RKO (cell line): ENCODE measurements at regions not wholly inside any gene's neighbourhood (a gene's known extent, or its start where the extent isn't known, plus 50 kb on each side); places are given as distances from the start of the nearest gene placed in this dataset.
"Not testable (repeated sequence)": the region's sequence is repeated elsewhere in the genome, so short reads cannot be mapped to it uniquely, and the experiment has no call there.

Source experiments
- DNase-seq: peaks from one replicate; pipeline ENCODE4 v3.0.0-alpha.2; 2016; ENCODE audit warnings: low spot score

DNA sequence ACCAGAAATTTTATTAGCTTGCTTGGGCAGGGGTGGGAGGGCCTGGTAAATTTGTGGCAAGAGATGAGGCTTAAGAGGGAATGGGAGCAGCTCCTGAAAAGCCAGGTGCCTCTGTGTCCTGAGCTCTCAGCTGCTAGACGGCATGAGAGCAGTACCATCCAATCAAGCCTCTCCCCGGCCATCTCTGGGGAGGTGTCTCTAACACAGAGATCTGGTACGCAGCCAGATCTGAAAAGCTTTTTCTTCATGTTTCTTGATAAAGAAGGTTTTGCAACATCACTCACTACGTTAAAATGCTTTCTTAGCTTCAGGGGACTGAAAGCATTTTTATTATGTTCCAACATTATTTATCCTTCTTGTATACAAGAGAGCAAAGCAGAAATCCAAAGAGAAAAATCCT lies 488.2 kb downstream of the RBFOX1 start:
- DNase-seq: no peak

DNA sequence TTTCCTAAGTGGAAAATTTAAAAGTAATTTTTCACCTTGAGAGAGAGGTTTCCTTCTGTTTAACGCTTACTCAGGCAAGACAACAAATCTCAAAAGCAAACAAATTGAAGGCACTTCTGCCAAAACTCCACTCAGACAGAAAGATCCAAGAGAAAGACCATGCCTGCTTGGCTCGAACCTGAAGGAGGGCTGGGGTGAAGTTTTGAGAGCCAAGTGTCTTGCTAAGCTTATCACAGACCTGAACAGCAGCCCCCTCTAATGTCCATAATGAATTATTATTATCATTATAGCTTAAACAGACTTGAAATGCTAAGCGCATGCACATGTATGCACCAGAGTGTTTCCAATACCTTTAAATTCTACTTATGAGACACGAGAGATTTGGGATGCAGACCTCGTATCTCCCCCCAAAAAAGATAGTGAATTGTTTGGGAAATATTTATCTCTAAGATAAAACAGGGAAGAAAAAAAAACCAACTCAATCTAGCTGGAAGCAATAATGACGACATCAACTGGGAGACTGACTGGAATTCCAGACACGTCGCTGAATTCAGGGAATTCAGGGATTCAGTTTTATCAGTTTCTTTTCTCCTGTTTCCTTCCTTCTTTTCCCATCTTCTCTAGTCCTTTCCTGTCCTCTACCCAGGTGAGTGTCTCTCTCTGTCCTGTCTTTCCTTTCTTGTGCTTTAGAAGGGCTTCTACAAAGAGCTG lies 473.2 kb downstream of the RBFOX1 start:
- DNase-seq: no peak

DNA sequence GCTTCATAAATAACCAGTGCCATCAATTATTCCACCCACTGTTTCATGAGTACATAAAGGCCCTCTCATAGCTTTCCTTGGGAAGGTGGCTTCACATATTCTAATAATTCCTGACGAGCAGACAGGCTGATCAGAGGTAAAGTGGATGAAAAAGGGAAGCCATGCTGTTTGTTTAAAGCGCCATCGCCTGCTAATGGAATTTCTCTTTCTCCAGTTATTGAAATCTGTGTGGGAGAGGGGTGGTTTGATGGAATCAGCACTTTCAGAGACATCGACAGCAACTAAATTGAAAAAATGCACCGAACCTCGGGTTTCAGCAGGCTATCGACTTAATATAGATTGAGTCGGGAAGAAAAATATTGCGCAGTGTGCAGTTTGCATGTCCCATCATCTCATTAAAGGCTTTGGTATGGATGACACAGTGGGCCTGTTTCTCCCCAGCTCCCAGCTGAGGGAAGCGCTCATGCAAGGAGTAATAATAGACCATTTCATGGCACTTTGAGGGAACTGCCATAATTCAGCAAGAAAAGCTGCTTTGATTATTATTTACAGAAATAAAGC lies 472.1 kb downstream of the RBFOX1 start:
- no peak for DNase-seq

DNA sequence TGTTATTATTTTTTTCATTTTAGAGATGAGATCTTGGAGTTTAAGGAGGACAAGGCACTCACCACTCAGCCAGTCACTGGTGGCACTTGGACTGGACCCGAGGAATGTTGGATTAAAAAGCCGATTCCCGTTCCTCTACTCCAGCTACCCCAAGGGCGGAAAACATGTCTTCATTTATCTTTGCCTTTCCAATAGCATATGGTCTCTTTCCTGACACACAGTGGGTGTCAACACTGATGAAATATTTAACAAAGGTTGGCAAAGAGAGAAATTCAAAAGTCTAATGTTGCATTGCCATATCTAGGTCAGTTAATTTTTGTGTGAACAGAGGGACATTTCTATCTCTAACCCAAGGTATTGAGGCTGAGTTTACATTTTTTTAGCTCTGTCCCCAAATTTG lies 459.7 kb downstream of the RBFOX1 start:
- DNase-seq: no peak

DNA sequence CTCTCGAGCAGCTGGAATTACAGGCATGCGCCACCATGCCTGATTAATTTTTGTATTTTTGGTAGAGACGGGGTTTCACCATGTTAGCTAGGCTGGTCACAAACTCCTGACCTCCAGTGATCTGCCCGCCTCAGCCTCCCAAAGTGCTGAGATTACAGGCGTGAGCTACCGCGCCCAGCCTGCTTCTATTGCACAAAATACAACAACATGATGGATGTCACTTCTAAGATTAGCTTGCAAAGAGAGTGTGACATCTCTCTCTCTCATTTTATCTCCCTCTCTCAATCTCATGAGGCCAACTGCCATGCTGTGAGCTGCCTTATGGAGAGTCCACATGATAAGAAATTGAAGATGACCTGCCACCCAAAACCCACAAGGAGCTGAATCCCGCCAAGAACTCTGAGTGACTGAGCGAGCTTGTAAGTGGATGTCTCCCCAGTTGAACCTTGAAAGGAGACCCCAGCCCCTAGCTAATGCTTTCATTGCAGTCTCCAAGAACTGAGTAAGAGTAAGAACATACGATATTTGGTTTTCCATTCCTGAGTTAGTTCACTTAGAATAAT lies 458.5 kb downstream of the RBFOX1 start:
- no peak for DNase-seq

DNA sequence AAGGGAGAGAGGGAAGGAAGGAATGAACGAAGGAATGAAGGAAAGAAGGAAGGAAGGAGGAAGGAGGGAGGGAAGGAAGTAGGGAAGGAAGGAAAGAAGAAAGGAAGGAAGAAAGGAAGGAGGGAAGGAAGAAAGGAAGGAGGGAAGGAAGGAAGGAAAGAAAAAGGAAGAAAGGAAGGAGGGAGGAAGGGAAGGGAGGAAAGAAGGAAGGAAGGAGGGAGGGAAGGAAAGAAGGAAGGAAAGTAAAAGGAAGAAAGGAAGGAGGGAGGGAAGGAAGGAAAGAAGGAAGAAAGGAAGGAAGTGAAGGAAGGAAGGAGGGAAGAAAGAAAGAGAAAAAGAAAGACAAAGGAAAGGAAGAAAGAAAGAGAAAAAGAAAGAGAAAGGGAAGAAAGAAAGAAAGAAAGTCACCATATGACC lies 442.4 kb downstream of the RBFOX1 start:
- no peak for DNase-seq

DNA sequence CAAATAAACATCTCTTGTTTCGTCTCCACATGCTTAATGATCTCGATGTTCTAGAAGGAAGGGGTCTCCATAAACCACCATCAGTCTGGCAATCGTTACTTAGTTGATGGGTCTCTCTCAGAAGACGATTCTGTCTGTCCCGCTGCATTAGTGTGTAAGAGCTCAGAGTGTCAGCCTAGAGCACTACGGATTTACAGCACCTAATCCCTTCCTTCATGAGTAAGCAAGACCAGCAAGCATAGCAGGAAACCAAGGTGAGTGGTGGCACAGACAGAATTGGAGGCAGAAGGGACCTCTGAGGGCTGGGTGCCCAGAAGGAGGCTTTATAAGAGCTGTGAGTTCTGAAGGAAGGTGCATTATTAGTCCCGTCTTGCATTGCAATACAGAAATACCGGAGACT lies 440.1 kb downstream of the RBFOX1 start:
- no peak for DNase-seq

DNA sequence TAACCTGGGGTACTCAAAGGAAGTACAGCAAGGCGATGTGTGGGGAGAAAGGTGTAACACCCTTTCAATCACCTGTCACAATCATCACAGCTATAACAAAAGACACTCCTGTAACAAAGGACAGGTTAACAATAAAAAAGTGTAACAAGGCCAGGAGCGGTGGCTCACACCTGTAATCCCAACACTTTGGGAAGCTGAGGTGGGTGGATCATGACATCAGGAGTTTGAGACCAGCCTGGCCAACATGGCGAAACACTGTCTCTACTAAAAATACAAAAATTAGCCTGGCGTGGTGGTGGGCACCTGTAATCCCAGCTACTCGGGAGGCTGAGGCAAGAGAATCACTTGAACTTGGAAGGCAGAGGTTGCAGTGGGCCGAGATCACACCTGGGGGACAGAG lies 436.4 kb downstream of the RBFOX1 start:
- not testable (repeated sequence) for DNase-seq

DNA sequence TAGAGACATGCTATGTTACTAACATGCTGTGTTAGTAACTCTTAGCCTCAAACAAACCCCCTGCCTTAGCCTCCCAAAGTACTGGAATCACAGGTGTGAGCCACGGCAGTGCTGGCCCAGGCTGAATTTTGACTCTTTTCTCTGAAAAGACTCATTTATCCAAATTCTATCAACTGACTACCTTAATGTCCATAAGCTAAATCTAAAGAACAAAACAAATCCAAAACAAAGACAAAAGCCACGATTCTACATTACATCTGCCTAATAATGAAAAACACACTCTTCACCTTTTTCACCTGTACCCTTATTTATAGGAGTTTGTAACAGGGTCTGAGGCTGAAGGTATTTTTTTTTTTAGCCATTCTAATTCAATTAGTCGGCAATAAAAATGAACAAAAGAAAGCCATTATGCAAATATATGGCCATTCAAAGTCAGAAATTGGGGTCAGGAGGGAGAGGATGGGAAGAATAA lies 432.5 kb downstream of the RBFOX1 start:
- DNase-seq: no peak

DNA sequence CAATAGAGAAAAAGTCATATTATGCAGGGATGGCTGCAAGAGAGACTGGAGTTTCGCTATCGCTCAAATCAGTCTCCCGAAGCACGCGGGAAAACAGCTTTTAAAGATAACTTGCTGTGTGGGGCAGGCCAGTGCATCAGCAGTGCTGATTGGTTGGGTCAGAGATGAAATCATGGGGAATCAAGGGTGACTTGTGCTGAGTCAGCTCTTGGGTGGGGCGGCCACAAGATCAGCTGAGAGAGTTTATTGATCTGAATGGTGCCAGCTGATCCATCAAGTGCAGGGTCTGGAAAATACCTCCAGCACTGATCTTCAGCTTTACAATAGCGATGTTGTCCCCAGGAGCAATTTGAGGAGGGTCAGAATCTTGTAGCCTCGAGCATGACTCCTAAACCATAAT lies 430.5 kb downstream of the RBFOX1 start:
- no peak for DNase-seq
